Bronchial epithelial cell (primary cell): ENCODE measurements at regions not wholly inside any gene's neighbourhood (a gene's known extent, or its start where the extent isn't known, plus 50 kb on each side); places are given as distances from the start of the nearest gene placed in this dataset.
A peak's percentile ranks its signal among the peaks of the same experiment; 100 is the strongest.

Source experiments
- DNase-seq: peaks from one replicate; pipeline ENCODE4 v3.0.0-alpha.2; 2010; ENCODE audit warnings: low read depth
- FAIRE-seq: peaks from 2 replicates; lab custom pipeline; 2011; peaks lifted over from hg19 to GRCh38; lab: Jason Lieb, UNC
- H3K27me3 ChIP-seq: 2 replicates; pipeline ENCODE4 v1.5.1; 2011; ENCODE audit warnings: low read length; ENCODE audit not compliant: control insufficient read depth, insufficient read depth
- H3K36me3 ChIP-seq: 2 replicates; pipeline ENCODE4 v1.5.1; 2011; ENCODE audit warnings: low read length; ENCODE audit not compliant: control insufficient read depth, insufficient read depth
- H3K4me3 ChIP-seq: 2 replicates; pipeline ENCODE4 v1.5.1; 2011; ENCODE audit warnings: mild to moderate bottlenecking, low read depth, low read length, control low read depth
- TF ChIP-seq, protein P1 (sequence below): IDR thresholded peaks from 2 replicates; pipeline ENCODE4 v1.5.1; 2011; ENCODE audit warnings: mild to moderate bottlenecking, moderate library complexity, low read length, control low read depth, inconsistent platforms; ENCODE audit not compliant: insufficient read depth, severe bottlenecking

- TF ChIP-seq, protein P1, sequence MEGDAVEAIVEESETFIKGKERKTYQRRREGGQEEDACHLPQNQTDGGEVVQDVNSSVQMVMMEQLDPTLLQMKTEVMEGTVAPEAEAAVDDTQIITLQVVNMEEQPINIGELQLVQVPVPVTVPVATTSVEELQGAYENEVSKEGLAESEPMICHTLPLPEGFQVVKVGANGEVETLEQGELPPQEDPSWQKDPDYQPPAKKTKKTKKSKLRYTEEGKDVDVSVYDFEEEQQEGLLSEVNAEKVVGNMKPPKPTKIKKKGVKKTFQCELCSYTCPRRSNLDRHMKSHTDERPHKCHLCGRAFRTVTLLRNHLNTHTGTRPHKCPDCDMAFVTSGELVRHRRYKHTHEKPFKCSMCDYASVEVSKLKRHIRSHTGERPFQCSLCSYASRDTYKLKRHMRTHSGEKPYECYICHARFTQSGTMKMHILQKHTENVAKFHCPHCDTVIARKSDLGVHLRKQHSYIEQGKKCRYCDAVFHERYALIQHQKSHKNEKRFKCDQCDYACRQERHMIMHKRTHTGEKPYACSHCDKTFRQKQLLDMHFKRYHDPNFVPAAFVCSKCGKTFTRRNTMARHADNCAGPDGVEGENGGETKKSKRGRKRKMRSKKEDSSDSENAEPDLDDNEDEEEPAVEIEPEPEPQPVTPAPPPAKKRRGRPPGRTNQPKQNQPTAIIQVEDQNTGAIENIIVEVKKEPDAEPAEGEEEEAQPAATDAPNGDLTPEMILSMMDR: no peak
- Histone ChIP-seq H3K4me3 (no peak overlapping the region), H3K27me3 (no peaks in the 10 kb centered on the region), H3K36me3 (no peaks in the 10 kb centered on the region)
- no peak for FAIRE-seq
- peak; percentile 74 for DNase-seq
Measured at GRCh38 chr5:68139611-68140441, 75.7 kb upstream of the PIK3R1 start.

DNA sequence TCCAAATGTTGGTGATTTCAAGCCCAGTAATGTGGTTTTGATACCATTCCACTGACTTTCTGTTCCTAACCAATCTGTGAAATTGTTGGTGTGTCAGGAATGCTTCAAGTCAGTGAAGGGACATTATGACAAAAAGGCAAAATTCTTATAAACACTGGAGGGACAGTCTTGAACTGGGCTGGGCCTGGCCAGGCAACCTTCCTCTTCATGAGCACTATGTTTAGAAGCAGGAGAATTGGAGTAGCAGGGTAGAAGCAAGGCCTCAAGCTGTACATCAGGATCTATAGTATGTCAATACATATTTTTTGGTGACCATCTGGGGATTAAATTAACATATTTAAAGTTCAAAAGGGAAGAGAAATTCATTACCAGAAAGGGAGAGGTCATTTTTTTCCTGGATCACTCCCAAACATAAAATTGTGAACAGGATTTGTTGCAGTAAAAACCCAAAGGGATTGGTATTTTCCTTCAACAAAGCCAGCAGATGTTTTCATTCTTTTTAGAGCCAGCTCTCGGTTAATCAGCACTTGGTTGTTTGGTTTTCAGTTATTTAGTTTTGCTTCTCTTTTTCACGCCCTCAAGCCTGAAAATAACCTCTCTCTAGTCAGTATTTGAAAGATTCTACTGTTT lies 77.9 kb upstream of the PIK3R1 start:
- TF ChIP-seq, protein P1: no peak
- no peak for DNase-seq
- Histone ChIP-seq H3K4me3 (no peak overlapping the region), H3K27me3 (no peaks in the 10 kb centered on the region), H3K36me3 (no peaks in the 10 kb centered on the region)
- no peak for FAIRE-seq

DNA sequence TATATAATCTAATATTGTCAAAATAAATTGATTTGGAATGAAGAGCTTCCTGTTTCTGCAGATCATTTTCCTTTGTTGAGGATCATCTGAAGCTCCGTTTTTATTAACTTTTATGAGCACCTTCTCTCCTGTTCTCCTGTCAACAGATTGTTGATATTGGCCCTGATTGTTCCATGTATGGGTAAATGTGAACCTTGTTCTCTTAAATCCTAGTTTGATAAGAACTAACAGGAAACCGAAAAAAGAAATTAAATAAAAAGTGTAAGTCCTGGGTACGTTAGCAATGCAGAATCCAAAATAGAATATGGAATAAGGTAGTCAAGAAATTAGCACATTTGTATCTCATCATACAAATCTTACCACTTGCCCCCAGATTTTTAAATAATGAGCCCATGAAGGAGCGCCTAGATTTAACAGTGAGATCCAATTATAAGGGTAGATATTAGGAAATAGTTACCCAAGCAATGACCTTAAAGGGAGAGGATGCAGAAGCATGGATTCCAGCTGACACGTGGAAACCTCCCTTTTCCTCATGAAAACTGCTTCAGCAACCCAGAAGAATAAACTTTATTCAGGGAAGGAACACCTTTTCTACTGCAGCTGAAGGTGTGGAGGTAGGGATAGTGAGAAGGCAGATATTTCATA lies 80.8 kb upstream of the PIK3R1 start:
- TF ChIP-seq, protein P1: no peak
- FAIRE-seq (no peak), DNase-seq (no peak)
- Histone ChIP-seq H3K36me3 (no peaks in the 10 kb centered on the region), H3K27me3 (no peaks in the 10 kb centered on the region), H3K4me3 (no peak overlapping the region)

- peak; percentile 32 for DNase-seq
- Histone ChIP-seq H3K4me3 (no peak overlapping the region), H3K27me3 (no peaks in the 10 kb centered on the region), H3K36me3 (no peaks in the 10 kb centered on the region)
- FAIRE-seq: no peak
- TF ChIP-seq, protein P1: no peak
Measured at GRCh38 chr5:68134033-68134668, 81.4 kb upstream of the PIK3R1 start.

DNA sequence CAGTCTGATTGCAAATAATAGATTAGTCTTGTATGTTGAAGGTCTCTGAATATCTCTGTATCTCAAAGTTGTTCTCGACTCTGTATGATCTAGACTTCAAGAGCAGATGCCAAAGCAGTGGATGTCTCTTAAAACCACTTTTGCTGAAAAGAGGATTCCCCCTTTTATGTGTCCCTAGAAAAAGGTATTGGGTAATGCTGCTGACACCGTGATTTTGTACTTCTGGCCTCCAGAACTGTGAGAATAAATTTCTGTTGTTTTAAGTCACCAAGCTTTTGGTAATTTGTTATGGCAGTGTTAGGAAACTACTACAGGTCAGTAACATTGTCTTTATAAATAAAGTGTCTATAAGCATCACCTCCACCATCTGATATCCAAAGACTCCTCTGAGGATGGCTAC lies 85.3 kb upstream of the PIK3R1 start:
- no peak for FAIRE-seq
- TF ChIP-seq, protein P1: no peak

More for the DNA sequence above, 85.3 kb upstream of the PIK3R1 start:
- no peaks in the 10 kb centered on the region for H3K27me3 ChIP-seq
- DNase-seq: no peak
- no peaks in the 10 kb centered on the region for H3K36me3 ChIP-seq
- H3K4me3 ChIP-seq: no peak overlapping the region
